ENCODE measurements at regions not wholly inside any gene's neighbourhood (a gene's known extent, or its start where the extent isn't known, plus 50 kb on each side); places are given as distances from the start of the nearest gene placed in this dataset.

GRCh38 chr1:101723415-101723814 lies 273.3 kb downstream of the OLFM3 start:
- DNase-seq, result no peak

GRCh38 chr1:101728029-101728428 lies 268.7 kb downstream of the OLFM3 start:
- no peak for DNase-seq

GRCh38 chr1:101730559-101730958 lies 266.2 kb downstream of the OLFM3 start:
- DNase-seq, result no peak

GRCh38 chr1:101732261-101732660 lies 264.5 kb downstream of the OLFM3 start:
- no peak for DNase-seq

- DNase-seq, result no peak
Measured at GRCh38 chr1:101733340-101733739, 263.4 kb downstream of the OLFM3 start.

- no peak for DNase-seq
Measured at GRCh38 chr1:101738475-101738874, 258.3 kb downstream of the OLFM3 start.

- DNase-seq, result no peak
Measured at GRCh38 chr1:101739146-101739545, 257.6 kb downstream of the OLFM3 start.

- no peak for DNase-seq
Measured at GRCh38 chr1:101739826-101740330, 256.8 kb downstream of the OLFM3 start.

- DNase-seq, result no peak
Measured at GRCh38 chr1:101741910-101742309, 254.8 kb downstream of the OLFM3 start.

- no peak for DNase-seq
Measured at GRCh38 chr1:101742509-101742908, 254.2 kb downstream of the OLFM3 start.

- no peak for DNase-seq
Measured at GRCh38 chr1:101745551-101746270, 251.0 kb downstream of the OLFM3 start.

GRCh38 chr1:101748077-101748476 lies 248.6 kb downstream of the OLFM3 start:
- no peak for DNase-seq

Measured in right kidney (tissue), 1 donor.